ENCODE measurements at regions not wholly inside any gene's neighbourhood (a gene's known extent, or its start where the extent isn't known, plus 50 kb on each side); places are given as distances from the start of the nearest gene placed in this dataset.

- TF ChIP-seq CTCF (IDR thresholded peaks at IDR 0.05; ENCODE audit: low read depth, low read length, missing input control) (no peak), GABPA (IDR thresholded peaks at IDR 0.05 in 1 of 2, conservative IDR thresholded peaks at IDR 0.05 in 1 of 2) (no peak), SP1 (IDR thresholded peaks at IDR 0.05) (no peak), FOXA1 (IDR thresholded peaks at IDR 0.05) (no peak), RXRA (IDR thresholded peaks at IDR 0.05) (no peak), ATF3 (IDR thresholded peaks at IDR 0.05) (no peak), YY1 (IDR thresholded peaks at IDR 0.05) (no peak)
- TF ChIP-seq, protein P1, sequence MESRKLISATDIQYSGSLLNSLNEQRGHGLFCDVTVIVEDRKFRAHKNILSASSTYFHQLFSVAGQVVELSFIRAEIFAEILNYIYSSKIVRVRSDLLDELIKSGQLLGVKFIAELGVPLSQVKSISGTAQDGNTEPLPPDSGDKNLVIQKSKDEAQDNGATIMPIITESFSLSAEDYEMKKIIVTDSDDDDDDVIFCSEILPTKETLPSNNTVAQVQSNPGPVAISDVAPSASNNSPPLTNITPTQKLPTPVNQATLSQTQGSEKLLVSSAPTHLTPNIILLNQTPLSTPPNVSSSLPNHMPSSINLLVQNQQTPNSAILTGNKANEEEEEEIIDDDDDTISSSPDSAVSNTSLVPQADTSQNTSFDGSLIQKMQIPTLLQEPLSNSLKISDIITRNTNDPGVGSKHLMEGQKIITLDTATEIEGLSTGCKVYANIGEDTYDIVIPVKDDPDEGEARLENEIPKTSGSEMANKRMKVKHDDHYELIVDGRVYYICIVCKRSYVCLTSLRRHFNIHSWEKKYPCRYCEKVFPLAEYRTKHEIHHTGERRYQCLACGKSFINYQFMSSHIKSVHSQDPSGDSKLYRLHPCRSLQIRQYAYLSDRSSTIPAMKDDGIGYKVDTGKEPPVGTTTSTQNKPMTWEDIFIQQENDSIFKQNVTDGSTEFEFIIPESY (IDR thresholded peaks at IDR 0.05), result no peak
- TF ChIP-seq, protein P2, sequence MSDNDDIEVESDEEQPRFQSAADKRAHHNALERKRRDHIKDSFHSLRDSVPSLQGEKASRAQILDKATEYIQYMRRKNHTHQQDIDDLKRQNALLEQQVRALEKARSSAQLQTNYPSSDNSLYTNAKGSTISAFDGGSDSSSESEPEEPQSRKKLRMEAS (IDR thresholded peaks at IDR 0.05), result no peak
These were observed 146.1 kb upstream of the VANGL1 start for GRCh38 chr1:115495625-115496024.

All from liver (tissue), 3 donors.